PFSK-1 (cell line): ENCODE measurements at regions not wholly inside any gene's neighbourhood (a gene's known extent, or its start where the extent isn't known, plus 50 kb on each side); places are given as distances from the start of the nearest gene placed in this dataset.

ENCODE experiments used
- POLR2AphosphoS5 ChIP-seq: IDR thresholded peaks from 2 replicates; pipeline ENCODE4 v1.6.1; 2012; ENCODE audit warnings: low read depth, mild to moderate bottlenecking, control low read depth, low read length, moderate library complexity
- SIN3A ChIP-seq: IDR thresholded peaks from 2 replicates; pipeline ENCODE4 v1.6.1; 2012; ENCODE audit warnings: mild to moderate bottlenecking, low read length, moderate library complexity, borderline replicate concordance; ENCODE audit not compliant: insufficient read depth
- TAF1 ChIP-seq: IDR thresholded peaks from 2 replicates; pipeline ENCODE4 v1.6.1; 2012; ENCODE audit warnings: low read length, control low read depth, borderline replicate concordance; ENCODE audit not compliant: insufficient read depth
- TF ChIP-seq, protein P1 (sequence below), 2 experiments: IDR thresholded peaks; 2 replicates each; pipeline versions ENCODE4 v1.6.1 to v1.8.0; 2011 to 2012; ENCODE audit warnings: low read depth in 2 of 2, low read length in 2 of 2, control low read depth in 1 of 2, inconsistent platforms in 1 of 2, mild to moderate bottlenecking in 1 of 2, moderate library complexity in 1 of 2; ENCODE audit not compliant: insufficient read depth in 1 of 2

DNA sequence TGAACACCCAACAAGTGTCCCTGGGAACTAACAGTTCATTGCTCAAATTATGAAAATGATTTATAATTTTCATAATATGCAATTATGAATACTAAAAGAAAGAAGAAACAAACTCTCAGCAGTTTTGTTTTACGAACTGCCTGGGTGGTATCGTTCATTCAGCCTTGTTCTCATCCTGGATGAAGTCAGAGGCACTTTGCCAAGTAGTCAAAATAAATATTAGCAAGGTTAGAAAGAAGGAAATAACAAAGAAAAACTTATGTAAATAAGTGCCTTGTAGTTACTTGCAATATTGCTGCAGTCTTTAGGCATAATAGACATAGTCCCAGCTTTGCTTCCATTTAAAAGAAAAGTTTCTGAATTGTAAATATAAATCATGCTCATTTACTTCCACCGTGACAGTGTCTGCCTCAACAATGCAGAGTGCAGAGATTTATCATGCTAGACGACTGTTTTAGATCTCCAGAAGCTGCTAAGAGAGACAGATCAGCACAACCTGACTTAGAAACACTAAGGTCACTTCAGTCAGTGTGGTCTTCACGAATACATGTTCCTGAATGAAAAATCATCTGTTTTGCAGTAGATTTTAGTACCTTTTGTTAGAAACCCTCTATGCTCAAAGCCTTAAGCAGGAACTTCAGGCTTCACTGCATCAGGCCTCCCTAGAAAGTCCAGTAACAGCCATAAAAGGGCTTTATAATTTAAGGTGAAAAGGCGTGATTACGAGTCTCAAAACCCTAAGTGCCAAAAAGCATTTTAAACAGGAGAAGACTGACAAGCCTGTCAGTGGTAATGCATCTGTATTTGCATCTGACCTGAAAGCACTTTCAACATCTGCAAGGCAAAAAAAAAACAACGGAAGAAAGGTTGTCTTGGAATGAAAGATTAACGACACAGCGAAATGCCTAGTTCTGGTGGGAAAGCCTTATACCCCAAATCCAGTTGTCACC, 92.1 kb downstream of the TMEM167A start:
- TF ChIP-seq POLR2AphosphoS5 (no peak), TAF1 (no peak), SIN3A (no peak)
- TF ChIP-seq, protein P1, sequence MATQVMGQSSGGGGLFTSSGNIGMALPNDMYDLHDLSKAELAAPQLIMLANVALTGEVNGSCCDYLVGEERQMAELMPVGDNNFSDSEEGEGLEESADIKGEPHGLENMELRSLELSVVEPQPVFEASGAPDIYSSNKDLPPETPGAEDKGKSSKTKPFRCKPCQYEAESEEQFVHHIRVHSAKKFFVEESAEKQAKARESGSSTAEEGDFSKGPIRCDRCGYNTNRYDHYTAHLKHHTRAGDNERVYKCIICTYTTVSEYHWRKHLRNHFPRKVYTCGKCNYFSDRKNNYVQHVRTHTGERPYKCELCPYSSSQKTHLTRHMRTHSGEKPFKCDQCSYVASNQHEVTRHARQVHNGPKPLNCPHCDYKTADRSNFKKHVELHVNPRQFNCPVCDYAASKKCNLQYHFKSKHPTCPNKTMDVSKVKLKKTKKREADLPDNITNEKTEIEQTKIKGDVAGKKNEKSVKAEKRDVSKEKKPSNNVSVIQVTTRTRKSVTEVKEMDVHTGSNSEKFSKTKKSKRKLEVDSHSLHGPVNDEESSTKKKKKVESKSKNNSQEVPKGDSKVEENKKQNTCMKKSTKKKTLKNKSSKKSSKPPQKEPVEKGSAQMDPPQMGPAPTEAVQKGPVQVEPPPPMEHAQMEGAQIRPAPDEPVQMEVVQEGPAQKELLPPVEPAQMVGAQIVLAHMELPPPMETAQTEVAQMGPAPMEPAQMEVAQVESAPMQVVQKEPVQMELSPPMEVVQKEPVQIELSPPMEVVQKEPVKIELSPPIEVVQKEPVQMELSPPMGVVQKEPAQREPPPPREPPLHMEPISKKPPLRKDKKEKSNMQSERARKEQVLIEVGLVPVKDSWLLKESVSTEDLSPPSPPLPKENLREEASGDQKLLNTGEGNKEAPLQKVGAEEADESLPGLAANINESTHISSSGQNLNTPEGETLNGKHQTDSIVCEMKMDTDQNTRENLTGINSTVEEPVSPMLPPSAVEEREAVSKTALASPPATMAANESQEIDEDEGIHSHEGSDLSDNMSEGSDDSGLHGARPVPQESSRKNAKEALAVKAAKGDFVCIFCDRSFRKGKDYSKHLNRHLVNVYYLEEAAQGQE (IDR thresholded peaks at IDR 0.05; ENCODE audit: insufficient read depth in 1 of 2, low read depth in 2 of 2, low read length in 2 of 2) = no peak
